ENCODE measurements at regions not wholly inside any gene's neighbourhood (a gene's known extent, or its start where the extent isn't known, plus 50 kb on each side); places are given as distances from the start of the nearest gene placed in this dataset.

DNA sequence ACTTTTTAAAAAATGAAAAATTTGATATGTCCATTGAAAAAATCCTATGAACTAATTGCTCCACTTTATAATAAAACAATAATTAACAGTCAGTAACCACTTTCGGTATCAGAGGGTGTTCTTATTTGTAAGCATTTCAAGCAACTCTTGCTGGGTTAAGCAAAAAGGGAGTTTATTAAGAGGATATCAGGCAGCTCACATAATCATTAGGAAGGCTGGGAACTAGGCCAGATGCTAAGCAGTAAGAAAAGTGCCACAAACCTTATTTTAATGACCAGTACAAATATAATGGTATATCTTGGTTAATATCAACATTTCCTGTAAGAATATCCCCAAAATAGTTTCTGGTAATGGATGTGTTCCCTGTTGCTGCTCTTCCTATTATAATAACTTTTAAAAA lies 2618.3 kb upstream of the PCDH20 start:
- dilution Hi-C loops (cut with HindIII; ENCODE audit: low sequenced_read_pairs, unreplicated experiment), result no loop called here
- no peaks in the 10 kb centered on the region for H3K27me3 ChIP-seq (ENCODE audit: control insufficient read depth, insufficient read depth, low read length)
- no peak overlapping the region for H2BK20ac ChIP-seq (ENCODE audit: low read depth, low read length)
- no peak overlapping the region for H2BK120ac ChIP-seq (ENCODE audit: low read depth, low read length)
- H3K23ac ChIP-seq (ENCODE audit: low read depth, low read length), result no peak overlapping the region
- no TSS peak for BruUV-seq (replicated peaks)
- no peaks in the 10 kb centered on the region for H3K4me1 ChIP-seq (ENCODE audit: control insufficient read depth, insufficient read depth, low read length)
- in situ Hi-C loops (cut with MboI; ENCODE audit: low sequenced_read_pairs), result no loop called here
- ChIA-PET CTCF (no interaction called here), POLR2A (ENCODE audit: unreplicated experiment) (no interaction called here)
- H4K91ac ChIP-seq (ENCODE audit: insufficient read depth, low read depth, low read length), result no peak overlapping the region
- no peak overlapping the region for H2AK9ac ChIP-seq (replicated peaks; ENCODE audit: low read depth, low read length, poor library complexity)
- intact Hi-C loops (cut with micrococcal nuclease), result no loop called here
- no CpG with 5 or more reads among the region's 1 CpG for WGBS, 2 experiments (ENCODE audit: extremely low coverage in 2 of 2, insufficient read length in 1 of 2)
- no peak overlapping the region for H3K14ac ChIP-seq (replicated peaks; ENCODE audit: low read depth, low read length)
- no peaks in the 10 kb centered on the region for H3K79me1 ChIP-seq (ENCODE audit: low read depth in 1 of 2, low read length in 2 of 2)
- no peak for DNase-seq
- no peak overlapping the region for H3K4ac ChIP-seq (ENCODE audit: low read depth, low read length)
- no peaks in the 10 kb centered on the region for H4K20me1 ChIP-seq (ENCODE audit: insufficient read depth, low read length)
- no peak overlapping the region for H4K8ac ChIP-seq (ENCODE audit: low read depth in 2 of 2, low read length in 2 of 2)
- H3K4me3 ChIP-seq (ENCODE audit: insufficient read depth, low read depth, low read length), result no peak overlapping the region
- no peak overlapping the region for H2BK15ac ChIP-seq (ENCODE audit: low read depth, low read length)
- H3K36me3 ChIP-seq (ENCODE audit: control insufficient read depth, insufficient read depth, low read length), result no peaks in the 10 kb centered on the region
- no peak overlapping the region for H2BK5ac ChIP-seq (ENCODE audit: low read depth, low read length, poor library complexity, severe bottlenecking)
- no peak overlapping the region for H3K9ac ChIP-seq (ENCODE audit: low read depth, low read length)
- no peak overlapping the region for H3K27ac ChIP-seq (ENCODE audit: insufficient read depth, low read length)
- ATAC-seq (ENCODE audit: low read depth), result no peak
- no peak overlapping the region for H3K56ac ChIP-seq (ENCODE audit: extremely low read depth, insufficient read depth, low read length)
- no peak overlapping the region for H4K5ac ChIP-seq (ENCODE audit: low read depth, low read length)
- H3K9me1 ChIP-seq (ENCODE audit: insufficient read depth, low read length), result no peaks in the 10 kb centered on the region
- no peak overlapping the region for H3K18ac ChIP-seq (ENCODE audit: low read depth, low read length)
- no peak overlapping the region for H2AFZ ChIP-seq (replicated peaks; ENCODE audit: low read length, poor library complexity)
- H2AK5ac ChIP-seq (ENCODE audit: low read depth, low read length), result no peak overlapping the region
- H3K4me2 ChIP-seq (ENCODE audit: low read depth, low read length), result no peak overlapping the region
- H3K9me3 ChIP-seq (ENCODE audit: control insufficient read depth, insufficient read depth, low read length), result no peaks in the 10 kb centered on the region
- TF ChIP-seq CEBPB (IDR thresholded peaks at IDR 0.05; ENCODE audit: low read depth, low read length) (no peak), SMC3 (IDR thresholded peaks at IDR 0.05; ENCODE audit: low read depth, low read length) (no peak), CHD1 (IDR thresholded peaks at IDR 0.05; ENCODE audit: low read depth, low read length) (no peak), BHLHE40 (IDR thresholded peaks at IDR 0.05; ENCODE audit: low read depth, low read length) (no peak), RAD21 (IDR thresholded peaks at IDR 0.05; ENCODE audit: low read length) (no peak), MAZ (IDR thresholded peaks at IDR 0.05; ENCODE audit: borderline replicate concordance, low read depth, low read length) (no peak), RCOR1 (IDR thresholded peaks at IDR 0.05; ENCODE audit: insufficient replicate concordance, low read length) (no peak), FOS (IDR thresholded peaks at IDR 0.05; ENCODE audit: low read depth, low read length) (no peak), POLR2A (IDR thresholded peaks at IDR 0.05; ENCODE audit: low read depth, low read length) (no peak), MXI1 (IDR thresholded peaks at IDR 0.05; ENCODE audit: borderline replicate concordance, low read depth, low read length) (no peak), NFE2L2 (IDR thresholded peaks at IDR 0.05; ENCODE audit: low read depth, low read length) (no peak), MAFK (IDR thresholded peaks at IDR 0.05; ENCODE audit: low read depth, low read length) (no peak)
- TF ChIP-seq, protein P1, sequence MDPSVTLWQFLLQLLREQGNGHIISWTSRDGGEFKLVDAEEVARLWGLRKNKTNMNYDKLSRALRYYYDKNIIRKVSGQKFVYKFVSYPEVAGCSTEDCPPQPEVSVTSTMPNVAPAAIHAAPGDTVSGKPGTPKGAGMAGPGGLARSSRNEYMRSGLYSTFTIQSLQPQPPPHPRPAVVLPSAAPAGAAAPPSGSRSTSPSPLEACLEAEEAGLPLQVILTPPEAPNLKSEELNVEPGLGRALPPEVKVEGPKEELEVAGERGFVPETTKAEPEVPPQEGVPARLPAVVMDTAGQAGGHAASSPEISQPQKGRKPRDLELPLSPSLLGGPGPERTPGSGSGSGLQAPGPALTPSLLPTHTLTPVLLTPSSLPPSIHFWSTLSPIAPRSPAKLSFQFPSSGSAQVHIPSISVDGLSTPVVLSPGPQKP (IDR thresholded peaks at IDR 0.05; ENCODE audit: borderline replicate concordance, low read depth, low read length), result no peak
- TF ChIP-seq, protein P2, sequence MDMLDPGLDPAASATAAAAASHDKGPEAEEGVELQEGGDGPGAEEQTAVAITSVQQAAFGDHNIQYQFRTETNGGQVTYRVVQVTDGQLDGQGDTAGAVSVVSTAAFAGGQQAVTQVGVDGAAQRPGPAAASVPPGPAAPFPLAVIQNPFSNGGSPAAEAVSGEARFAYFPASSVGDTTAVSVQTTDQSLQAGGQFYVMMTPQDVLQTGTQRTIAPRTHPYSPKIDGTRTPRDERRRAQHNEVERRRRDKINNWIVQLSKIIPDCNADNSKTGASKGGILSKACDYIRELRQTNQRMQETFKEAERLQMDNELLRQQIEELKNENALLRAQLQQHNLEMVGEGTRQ (IDR thresholded peaks at IDR 0.05; ENCODE audit: low read depth, low read length), result no peak
